ENCODE measurements at regions not wholly inside any gene's neighbourhood (a gene's known extent, or its start where the extent isn't known, plus 50 kb on each side); places are given as distances from the start of the nearest gene placed in this dataset.
"Not testable (repeated sequence)": the region's sequence is repeated elsewhere in the genome, so short reads cannot be mapped to it uniquely, and the experiment has no call there.

DNA sequence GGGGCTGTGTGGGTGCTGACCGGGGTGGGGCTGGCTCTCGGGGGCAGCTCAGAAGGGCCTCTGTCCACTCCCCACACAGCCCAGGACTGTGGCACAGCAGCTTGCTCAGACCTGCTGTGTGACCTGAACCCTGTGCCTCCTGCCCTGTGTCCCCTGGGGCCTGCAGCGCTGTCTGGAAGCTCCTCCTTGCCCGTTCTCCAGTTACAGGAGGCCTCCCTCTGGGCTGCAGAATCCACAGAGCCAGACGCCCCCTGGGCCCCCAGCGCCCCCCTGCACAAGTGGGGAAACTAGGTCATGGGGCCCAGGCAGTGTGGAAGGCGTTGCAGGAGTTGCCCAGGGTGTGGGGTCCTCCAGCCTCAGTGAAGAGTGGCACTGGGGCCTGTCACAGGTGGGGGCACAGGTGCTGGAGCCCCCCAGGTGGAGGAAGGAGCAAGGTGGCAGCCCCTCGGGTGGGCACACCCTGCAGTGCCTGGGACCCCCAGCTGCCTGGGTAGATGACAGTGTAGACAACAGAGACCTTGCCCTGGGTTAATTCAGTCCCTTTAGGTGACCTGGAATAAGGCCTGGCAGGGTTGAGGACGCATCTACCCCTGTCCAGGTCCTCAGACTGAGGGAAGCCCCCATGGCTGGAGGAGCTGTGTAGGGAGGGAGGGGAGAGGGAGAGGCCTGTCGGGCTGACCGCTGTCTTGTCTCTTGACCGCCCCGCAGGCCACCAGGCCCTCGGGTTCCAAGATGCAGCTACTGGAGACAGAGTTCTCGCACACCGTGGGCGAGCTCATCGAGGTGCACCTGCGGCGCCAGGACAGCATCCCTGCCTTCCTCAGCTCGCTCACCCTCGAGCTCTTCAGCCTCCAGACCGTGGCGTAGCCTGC, 120.2 kb downstream of the IGLL1 start:
- TF ChIP-seq, protein P1, sequence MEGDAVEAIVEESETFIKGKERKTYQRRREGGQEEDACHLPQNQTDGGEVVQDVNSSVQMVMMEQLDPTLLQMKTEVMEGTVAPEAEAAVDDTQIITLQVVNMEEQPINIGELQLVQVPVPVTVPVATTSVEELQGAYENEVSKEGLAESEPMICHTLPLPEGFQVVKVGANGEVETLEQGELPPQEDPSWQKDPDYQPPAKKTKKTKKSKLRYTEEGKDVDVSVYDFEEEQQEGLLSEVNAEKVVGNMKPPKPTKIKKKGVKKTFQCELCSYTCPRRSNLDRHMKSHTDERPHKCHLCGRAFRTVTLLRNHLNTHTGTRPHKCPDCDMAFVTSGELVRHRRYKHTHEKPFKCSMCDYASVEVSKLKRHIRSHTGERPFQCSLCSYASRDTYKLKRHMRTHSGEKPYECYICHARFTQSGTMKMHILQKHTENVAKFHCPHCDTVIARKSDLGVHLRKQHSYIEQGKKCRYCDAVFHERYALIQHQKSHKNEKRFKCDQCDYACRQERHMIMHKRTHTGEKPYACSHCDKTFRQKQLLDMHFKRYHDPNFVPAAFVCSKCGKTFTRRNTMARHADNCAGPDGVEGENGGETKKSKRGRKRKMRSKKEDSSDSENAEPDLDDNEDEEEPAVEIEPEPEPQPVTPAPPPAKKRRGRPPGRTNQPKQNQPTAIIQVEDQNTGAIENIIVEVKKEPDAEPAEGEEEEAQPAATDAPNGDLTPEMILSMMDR (IDR thresholded peaks at IDR 0.05) = not testable (repeated sequence)
- not testable (repeated sequence) for TF ChIP-seq POLR2AphosphoS5, EP300, POLR2A (IDR thresholded peaks at IDR 0.05)

All from stomach (tissue), 4 donors.